K562 (cell line): ENCODE measurements at regions not wholly inside any gene's neighbourhood (a gene's known extent, or its start where the extent isn't known, plus 50 kb on each side); places are given as distances from the start of the nearest gene placed in this dataset.

Experiments used
- ATAC-seq: fragments of 200-7000 bp; cut with Tn5 transposase; 3 replicates; pipeline ENCODE4 v1.9.1; 2020; ENCODE audit warnings: moderate library complexity
- BruUV-seq: library from RNA; stranded (reverse); fragments of 400-500 nt; replicated peaks from 2 replicates; lab custom pipeline; 2021; lab: Mats Ljungman, UMichigan
- CTCF ChIA-PET: fragments of 300-600 bp; formaldehyde crosslinking; extraction: SDS; loops from one replicate; lab custom pipeline; 2021; ENCODE audit warnings: low intra/inter-chr PET ratio; lab: Yijun Ruan, JAX
- POLR2A ChIA-PET: fragments of 300-600, 350-650 bp; sonication (Branson Sonifier 250); formaldehyde crosslinking; extraction: SDS; loops from one replicate; lab custom pipeline; 2021; ENCODE audit warnings: antibody characterized with exemption, inconsistent platforms; lab: Yijun Ruan, JAX
- DNase-seq, 4 experiments: peaks; one replicate each; pipeline versions ENCODE4 v3.0.0 to v3.0.0-alpha.2; 2011 to 2018; ENCODE audit warnings: low spot score in 3 of 4, mixed read lengths in 3 of 4; ENCODE audit errors: extremely low read depth in 1 of 4
- FAIRE-seq: peaks from 2 replicates; lab custom pipeline; 2011; peaks lifted over from hg19 to GRCh38; lab: Jason Lieb, UNC
- H2AFZ ChIP-seq: 2 replicates; pipeline ENCODE4 v1.6.0; 2011; ENCODE audit warnings: low read depth, low read length, control low read depth, inconsistent platforms
- H3K27ac ChIP-seq: fragments of 200-600 bp; 3 replicates; pipeline ENCODE4 v1.8.0; 2011; ENCODE audit warnings: low read depth, mild to moderate bottlenecking, control low read depth, inconsistent platforms, low read length, moderate library complexity, mixed read lengths; ENCODE audit errors: extremely low read depth
- H3K27me3 ChIP-seq, 2 experiments: fragments of 300-600 bp in 1 of 2; 2 replicates in 1 of 2; 3 replicates in 1 of 2; pipeline versions ENCODE4 v1.6.0 to v1.8.0; 2011; ENCODE audit warnings: inconsistent platforms in 2 of 2, low read length in 2 of 2, mild to moderate bottlenecking in 1 of 2, mixed read lengths in 1 of 2, moderate library complexity in 1 of 2; ENCODE audit not compliant: control insufficient read depth in 2 of 2, insufficient read depth in 2 of 2
- H3K36me3 ChIP-seq: fragments of 300-600 bp; 3 replicates; pipeline ENCODE4 v1.8.0; 2011; ENCODE audit warnings: mild to moderate bottlenecking, low read length, inconsistent platforms; ENCODE audit not compliant: control insufficient read depth, insufficient read depth
- H3K4me1 ChIP-seq, 2 experiments: fragments of 200-600 bp in 1 of 2; replicated peaks in 1 of 2; 2 replicates in 1 of 2; 3 replicates in 1 of 2; pipeline versions ENCODE4 v1.5.1 to v1.8.0; 2011; ENCODE audit warnings: inconsistent platforms in 2 of 2, low read length in 2 of 2, mild to moderate bottlenecking in 1 of 2, mixed read lengths in 1 of 2, moderate library complexity in 1 of 2; ENCODE audit not compliant: control insufficient read depth in 2 of 2, insufficient read depth in 2 of 2
- H3K4me2 ChIP-seq: 2 replicates; pipeline ENCODE4 v1.6.1; 2011; ENCODE audit warnings: low read length, control low read depth, inconsistent platforms, mixed read lengths; ENCODE audit not compliant: insufficient read depth
- H3K4me3 ChIP-seq: fragments of 200-600 bp; sonication (generic), shearing (Covaris generic); 2 replicates; pipeline ENCODE4 v1.5.1; 2016; ENCODE audit warnings: control low read depth, inconsistent platforms
- H3K79me2 ChIP-seq: fragments of 200-600 bp; 3 replicates; pipeline ENCODE4 v1.8.0; 2011; ENCODE audit warnings: low read length, inconsistent platforms; ENCODE audit not compliant: control insufficient read depth, insufficient read depth
- H3K9ac ChIP-seq, 2 experiments: 2 replicates each; pipeline versions ENCODE4 v1.6.0 to v1.6.1; 2011; ENCODE audit warnings: low read depth in 2 of 2, low read length in 2 of 2, control low read depth in 1 of 2, inconsistent platforms in 1 of 2, mild to moderate bottlenecking in 1 of 2, mixed read lengths in 1 of 2; ENCODE audit not compliant: insufficient read depth in 1 of 2
- H3K9me1 ChIP-seq: one replicate; pipeline ENCODE4 v1.6.0; 2011; ENCODE audit warnings: inconsistent platforms, mild to moderate bottlenecking, low read length, moderate library complexity; ENCODE audit not compliant: control insufficient read depth, insufficient read depth
- H3K9me3 ChIP-seq: replicated peaks from 2 replicates; pipeline ENCODE4 v1.5.1; 2011; ENCODE audit warnings: low read depth, low read length, inconsistent platforms; ENCODE audit not compliant: control insufficient read depth, insufficient read depth
- H4K20me1 ChIP-seq: replicated peaks from 2 replicates; pipeline ENCODE4 v1.6.1; 2011; ENCODE audit warnings: low read length, inconsistent platforms, mixed read lengths; ENCODE audit not compliant: control insufficient read depth, insufficient read depth
- BCOR ChIP-seq: fragments of 450-650 bp; IDR thresholded peaks from 2 replicates; pipeline ENCODE4 v1.6.1; 2016
- BRF1 ChIP-seq: IDR thresholded peaks from 3 replicates; pipeline ENCODE4 v1.6.1; 2011; ENCODE audit warnings: borderline replicate concordance, mild to moderate bottlenecking; ENCODE audit not compliant: insufficient read length; ENCODE audit errors: extremely low read depth
- DIDO1 ChIP-seq: fragments of 450-650 bp; IDR thresholded peaks from 2 replicates; pipeline ENCODE4 v1.6.1; 2016; ENCODE audit warnings: low read depth, missing biosample characterization, missing genetic modification characterization
- NFE2 ChIP-seq: IDR thresholded peaks from 2 replicates; pipeline ENCODE4 v1.6.1; 2014; ENCODE audit warnings: antibody characterized with exemption, low read depth
- SREBF1 ChIP-seq: fragments of 150-350 bp; IDR thresholded peaks from 2 replicates; pipeline ENCODE4 v1.6.1; 2014; ENCODE audit warnings: antibody characterized with exemption, low read depth, low read length, borderline replicate concordance
- USF2 ChIP-seq: sonication (generic); formaldehyde crosslinking; IDR thresholded peaks from 2 replicates; pipeline ENCODE4 v1.5.0; 2020; ENCODE audit warnings: missing genetic modification reagents
- ZBTB2 ChIP-seq: fragments of 450-650 bp; IDR thresholded peaks from 2 replicates; pipeline ENCODE4 v1.6.1; 2016; ENCODE audit warnings: antibody characterized with exemption
- ZBTB49 ChIP-seq: sonication (generic); formaldehyde crosslinking; IDR thresholded peaks from 2 replicates; pipeline ENCODE4 v1.8.0; 2022; ENCODE audit warnings: missing genetic modification reagents, mild to moderate bottlenecking, borderline replicate concordance
- ZFP36 ChIP-seq: fragments of 150-350 bp; IDR thresholded peaks from 2 replicates; pipeline ENCODE4 v1.6.1; 2018; ENCODE audit warnings: low read length, low read depth; ENCODE audit not compliant: partially characterized antibody
- ZNF175 ChIP-seq: fragments of 200-800 bp; sonication (Bioruptor generic); IDR thresholded peaks from 2 replicates; pipeline ENCODE4 v1.6.1; 2016; ENCODE audit warnings: low read depth, mild to moderate bottlenecking, missing genetic modification characterization, missing compliant biosample characterization
- WGBS: fragments of 100-300 bp; shearing (Covaris generic); methylation state at CpG from one replicate; pipeline ENCODE4 v1.1.6; 2016; ENCODE audit warnings: low coverage, mixed read lengths; ENCODE audit not compliant: insufficient coverage; ENCODE audit errors: missing lambda C conversion rate; 5-methylcytosine and 5-hydroxymethylcytosine counted together
- in situ Hi-C: fragments of 300-500 bp; cut with MboI; formaldehyde crosslinking; loops from 4 replicates; pipeline ENCODE4 v1.15.0; 2018; ENCODE audit warnings: inconsistent platforms, mixed read lengths
- intact Hi-C: fragments of 100-400 bp; cut with micrococcal nuclease; formaldehyde crosslinking; loops from 2 replicates; pipeline ENCODE4 v1.14.2; 2022
- TF ChIP-seq, protein P1 (sequence below): fragments of 200-800 bp; sonication (Bioruptor generic); IDR thresholded peaks from 2 replicates; pipeline ENCODE4 v1.6.1; 2016; ENCODE audit warnings: missing genetic modification characterization, missing compliant biosample characterization

- H3K36me3 ChIP-seq, result no peaks in the 10 kb centered on the region
- H3K9me1 ChIP-seq, result no peaks in the 10 kb centered on the region
- no peak overlapping the region for H3K4me2 ChIP-seq
- no peak overlapping the region for H2AFZ ChIP-seq
- no peaks in the 10 kb centered on the region; the same call in 1 of the 2 replicates for H3K9me3 ChIP-seq
- in situ Hi-C loops (no loop called here), intact Hi-C loops (no loop called here)
- H3K9ac ChIP-seq, result no peak overlapping the region
- 0% methylated on average over 3 of the region's 3 CpGs for WGBS
- DNase-seq (no peak), FAIRE-seq (no peak), ATAC-seq (no peak)
- no peak overlapping the region for H3K27ac ChIP-seq
- ChIA-PET POLR2A (no interaction called here), CTCF (no interaction called here)
- no peak overlapping the region for H3K4me3 ChIP-seq
- no peaks in the 10 kb centered on the region for H3K4me1 ChIP-seq
- no peaks in the 10 kb centered on the region for H4K20me1 ChIP-seq
- H3K79me2 ChIP-seq, result no peaks in the 10 kb centered on the region
- BruUV-seq, result no TSS peak
- TF ChIP-seq ZNF175 (CRISPR knock-in tag) (no peak), BRF1 (no peak), ZBTB2 (no peak), DIDO1 (tag) (no peak), SREBF1 (no peak), ZBTB49 (CRISPR knock-in tag) (no peak), USF2 (CRISPR knock-in tag) (no peak), NFE2 (no peak), ZFP36 (no peak), BCOR (no peak)
- TF ChIP-seq, protein P1, sequence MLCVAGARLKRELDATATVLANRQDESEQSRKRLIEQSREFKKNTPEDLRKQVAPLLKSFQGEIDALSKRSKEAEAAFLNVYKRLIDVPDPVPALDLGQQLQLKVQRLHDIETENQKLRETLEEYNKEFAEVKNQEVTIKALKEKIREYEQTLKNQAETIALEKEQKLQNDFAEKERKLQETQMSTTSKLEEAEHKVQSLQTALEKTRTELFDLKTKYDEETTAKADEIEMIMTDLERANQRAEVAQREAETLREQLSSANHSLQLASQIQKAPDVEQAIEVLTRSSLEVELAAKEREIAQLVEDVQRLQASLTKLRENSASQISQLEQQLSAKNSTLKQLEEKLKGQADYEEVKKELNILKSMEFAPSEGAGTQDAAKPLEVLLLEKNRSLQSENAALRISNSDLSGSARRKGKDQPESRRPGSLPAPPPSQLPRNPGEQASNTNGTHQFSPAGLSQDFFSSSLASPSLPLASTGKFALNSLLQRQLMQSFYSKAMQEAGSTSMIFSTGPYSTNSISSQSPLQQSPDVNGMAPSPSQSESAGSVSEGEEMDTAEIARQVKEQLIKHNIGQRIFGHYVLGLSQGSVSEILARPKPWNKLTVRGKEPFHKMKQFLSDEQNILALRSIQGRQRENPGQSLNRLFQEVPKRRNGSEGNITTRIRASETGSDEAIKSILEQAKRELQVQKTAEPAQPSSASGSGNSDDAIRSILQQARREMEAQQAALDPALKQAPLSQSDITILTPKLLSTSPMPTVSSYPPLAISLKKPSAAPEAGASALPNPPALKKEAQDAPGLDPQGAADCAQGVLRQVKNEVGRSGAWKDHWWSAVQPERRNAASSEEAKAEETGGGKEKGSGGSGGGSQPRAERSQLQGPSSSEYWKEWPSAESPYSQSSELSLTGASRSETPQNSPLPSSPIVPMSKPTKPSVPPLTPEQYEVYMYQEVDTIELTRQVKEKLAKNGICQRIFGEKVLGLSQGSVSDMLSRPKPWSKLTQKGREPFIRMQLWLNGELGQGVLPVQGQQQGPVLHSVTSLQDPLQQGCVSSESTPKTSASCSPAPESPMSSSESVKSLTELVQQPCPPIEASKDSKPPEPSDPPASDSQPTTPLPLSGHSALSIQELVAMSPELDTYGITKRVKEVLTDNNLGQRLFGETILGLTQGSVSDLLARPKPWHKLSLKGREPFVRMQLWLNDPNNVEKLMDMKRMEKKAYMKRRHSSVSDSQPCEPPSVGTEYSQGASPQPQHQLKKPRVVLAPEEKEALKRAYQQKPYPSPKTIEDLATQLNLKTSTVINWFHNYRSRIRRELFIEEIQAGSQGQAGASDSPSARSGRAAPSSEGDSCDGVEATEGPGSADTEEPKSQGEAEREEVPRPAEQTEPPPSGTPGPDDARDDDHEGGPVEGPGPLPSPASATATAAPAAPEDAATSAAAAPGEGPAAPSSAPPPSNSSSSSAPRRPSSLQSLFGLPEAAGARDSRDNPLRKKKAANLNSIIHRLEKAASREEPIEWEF (CRISPR knock-in tag), result no peak
- H3K27me3 ChIP-seq, result no peaks in the 10 kb centered on the region
Measured at GRCh38 chr20:40085513-40085912, 603.5 kb downstream of the MAFB start.
